Glomerular endothelial cell (primary cell): ENCODE measurements at regions not wholly inside any gene's neighbourhood (a gene's known extent, or its start where the extent isn't known, plus 50 kb on each side); places are given as distances from the start of the nearest gene placed in this dataset.

Source experiments
- DNase-seq: peaks from one replicate; pipeline ENCODE4 v3.0.0-alpha.2; 2011; ENCODE audit warnings: low read depth, low spot score; ENCODE audit errors: extremely low read depth

DNA sequence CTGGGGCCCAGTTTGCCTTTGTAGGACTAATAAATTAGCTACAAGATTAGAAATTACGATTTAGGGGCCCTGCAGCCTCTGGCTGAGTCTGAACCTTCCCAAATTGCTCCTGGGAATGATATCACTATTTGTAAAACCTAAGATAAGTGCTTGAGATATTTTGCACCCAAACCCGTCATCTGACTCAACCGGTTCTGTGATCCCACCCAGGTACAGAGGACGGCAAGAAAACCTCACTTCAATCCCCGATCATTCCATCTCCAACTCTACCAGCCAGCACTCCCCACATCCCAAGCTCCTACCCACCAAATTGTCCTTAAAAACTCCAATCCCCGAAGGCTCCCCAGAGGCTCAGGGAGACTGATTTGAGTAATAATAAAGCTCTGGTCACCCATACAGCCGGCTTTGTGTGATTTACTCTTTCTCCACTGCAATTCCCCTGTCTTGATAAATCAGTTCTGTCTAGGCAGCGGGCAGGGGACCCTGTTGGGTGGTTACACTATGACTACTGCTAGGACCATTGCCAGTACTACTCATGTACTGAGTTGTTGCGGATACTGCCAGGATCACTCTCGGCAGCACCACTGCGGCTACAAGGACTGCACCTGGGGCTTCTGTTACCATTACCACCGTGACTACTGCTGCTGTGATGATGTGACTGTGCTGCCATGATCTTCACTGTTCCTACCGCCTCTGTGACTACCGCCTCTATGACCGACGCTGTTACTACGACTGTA is 73.1 kb downstream of the IRF8 start:
- DNase-seq: no peak

DNA sequence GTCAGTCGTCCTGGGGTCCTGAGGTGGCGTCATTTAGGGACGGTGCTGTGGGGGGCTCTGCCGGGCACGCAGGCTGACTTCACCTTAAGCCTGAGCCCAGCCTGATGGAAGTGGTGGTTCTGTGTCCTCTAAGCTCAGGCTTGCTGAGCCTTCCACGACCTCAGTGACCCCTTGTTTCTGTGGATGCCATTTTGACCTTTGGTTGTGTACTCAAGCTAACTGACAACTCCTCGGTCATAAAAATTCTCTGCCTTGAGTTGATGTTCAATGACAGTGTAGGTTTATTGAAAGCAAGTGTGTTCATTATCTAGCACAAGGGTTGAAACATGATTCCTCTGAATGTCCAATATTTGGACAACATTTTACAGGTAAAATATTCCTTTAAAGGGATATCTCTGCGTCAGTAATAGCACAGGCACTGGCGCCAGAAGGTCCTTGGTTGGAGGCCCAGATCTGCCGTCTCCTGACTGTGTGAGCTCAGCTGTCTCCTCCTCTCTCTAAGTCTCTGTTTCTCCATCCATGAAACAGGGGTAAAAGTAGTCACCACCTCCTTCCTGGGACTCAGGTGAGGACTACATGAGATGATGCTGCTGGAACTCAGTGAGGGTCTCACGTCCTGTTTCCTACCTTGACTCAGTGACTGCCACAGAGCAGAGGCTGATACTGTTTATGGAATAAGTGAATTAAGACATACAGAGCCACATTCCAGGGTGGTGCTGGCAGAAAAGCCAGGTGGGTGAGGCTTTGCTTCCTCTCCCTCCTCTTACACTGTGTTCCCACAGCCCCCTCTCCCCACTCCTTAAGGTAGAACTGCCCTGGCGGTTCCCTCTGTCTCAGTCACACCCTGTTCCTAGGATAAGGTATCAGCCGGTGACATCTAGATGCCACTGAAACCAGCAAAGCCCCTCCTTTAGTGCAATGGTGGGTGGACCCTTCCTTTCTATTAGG is 75.7 kb downstream of the IRF8 start:
- no peak for DNase-seq

DNA sequence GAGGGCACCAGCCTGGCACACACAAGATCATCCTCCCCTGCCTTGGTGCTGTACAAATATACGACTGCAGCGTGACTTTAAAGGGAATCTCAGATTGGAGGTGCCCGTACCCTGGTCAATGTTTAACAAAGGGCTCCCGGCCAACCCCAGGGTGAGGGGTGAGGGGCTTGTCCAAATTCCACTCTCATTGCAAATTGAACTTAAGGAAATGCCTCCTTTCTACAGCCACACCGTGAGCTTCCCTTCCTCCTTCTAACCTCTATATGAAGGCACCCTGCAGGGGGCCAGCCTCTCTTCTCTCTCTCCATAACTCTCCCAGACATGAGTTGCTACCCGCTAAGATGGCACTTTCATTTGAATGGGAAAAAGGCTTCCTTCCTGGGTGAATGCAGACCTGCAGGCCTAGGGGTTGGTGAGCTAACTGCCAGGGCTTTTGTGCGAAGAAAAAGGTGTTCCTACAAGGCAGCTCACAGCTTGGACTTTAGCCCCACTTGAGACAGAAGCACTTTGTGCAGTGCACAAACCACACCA is 76.6 kb downstream of the IRF8 start:
- no peak for DNase-seq

DNA sequence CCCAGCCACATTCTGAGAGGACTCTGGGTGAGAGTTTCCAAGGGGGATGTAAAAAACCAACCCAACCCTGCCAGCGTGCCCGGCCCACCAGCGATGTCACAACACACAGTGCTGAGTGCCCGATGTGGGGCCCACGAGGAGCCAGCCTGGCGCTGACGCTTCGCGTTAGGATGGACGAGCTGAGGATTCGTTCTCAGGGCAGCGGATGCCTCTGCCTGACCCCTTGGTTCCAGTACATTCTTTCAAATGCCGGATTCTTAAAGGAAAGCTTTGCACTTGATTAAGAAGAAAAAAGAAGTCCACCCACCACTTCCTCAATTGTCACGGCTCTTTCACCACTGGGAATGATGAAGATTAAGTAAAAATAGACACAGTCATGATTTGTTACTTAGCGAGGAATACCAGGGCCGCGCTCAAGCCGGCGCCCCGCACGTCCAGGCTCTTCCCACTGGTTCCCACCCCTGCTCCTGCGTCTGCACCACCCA is 79.4 kb downstream of the IRF8 start:
- no peak for DNase-seq

DNA sequence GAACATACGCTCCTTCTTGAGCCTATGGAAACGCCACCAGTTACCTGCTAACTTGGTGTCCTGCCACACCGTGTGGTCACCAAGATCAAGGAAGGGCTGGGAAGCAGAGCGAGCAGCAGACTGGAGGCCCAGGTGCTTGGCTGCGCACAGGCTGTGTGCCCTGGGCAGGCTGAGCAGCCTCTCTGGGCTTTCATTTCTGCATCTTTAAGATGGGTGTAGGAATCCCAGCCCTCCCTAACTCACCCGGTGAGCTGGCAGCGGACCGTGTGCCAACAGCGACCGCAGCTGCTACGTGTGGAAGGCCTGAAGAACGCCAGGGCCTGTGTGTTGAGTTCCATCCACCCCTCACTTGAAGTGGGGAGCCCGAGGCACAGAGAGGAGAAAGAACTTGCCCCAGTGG is 80.0 kb downstream of the IRF8 start:
- DNase-seq: no peak

DNA sequence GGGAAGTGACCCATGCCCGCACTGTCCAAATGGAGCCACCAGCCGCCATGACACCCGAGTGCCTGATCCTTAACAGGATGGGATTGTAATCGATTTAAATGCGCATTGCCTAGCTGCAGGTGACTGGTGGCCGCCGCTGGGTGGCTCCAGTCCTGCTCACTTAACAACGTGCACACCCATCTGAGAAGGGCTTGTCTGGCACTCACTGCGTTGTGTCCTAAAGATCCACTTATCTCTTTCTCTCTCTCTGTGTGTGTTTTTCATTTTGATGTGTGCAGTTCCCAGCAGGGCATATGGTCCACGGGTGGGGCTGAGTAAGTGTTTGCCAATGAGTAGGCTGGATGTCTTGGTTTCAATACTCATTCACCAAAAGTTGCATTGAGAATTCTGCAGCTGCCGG is 80.6 kb downstream of the IRF8 start:
- DNase-seq: no peak

DNA sequence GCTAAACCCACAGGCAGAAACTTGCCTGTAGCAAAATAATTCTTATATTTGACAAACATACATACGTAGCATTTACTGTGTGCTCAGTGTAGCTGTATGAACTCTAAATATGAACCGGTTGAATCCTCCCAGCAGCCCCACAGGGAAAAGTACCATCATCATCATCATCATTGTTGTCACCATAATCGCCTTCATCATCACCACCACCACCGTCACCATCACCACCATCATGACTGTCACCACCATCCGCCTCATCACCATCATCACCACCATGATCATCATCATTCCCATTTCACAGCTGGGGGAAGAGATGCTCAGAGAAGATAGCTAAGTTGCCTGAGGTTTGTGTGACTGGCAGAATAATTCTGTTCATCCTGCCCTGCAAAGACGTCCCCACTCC is 81.7 kb downstream of the IRF8 start:
- DNase-seq: no peak

DNA sequence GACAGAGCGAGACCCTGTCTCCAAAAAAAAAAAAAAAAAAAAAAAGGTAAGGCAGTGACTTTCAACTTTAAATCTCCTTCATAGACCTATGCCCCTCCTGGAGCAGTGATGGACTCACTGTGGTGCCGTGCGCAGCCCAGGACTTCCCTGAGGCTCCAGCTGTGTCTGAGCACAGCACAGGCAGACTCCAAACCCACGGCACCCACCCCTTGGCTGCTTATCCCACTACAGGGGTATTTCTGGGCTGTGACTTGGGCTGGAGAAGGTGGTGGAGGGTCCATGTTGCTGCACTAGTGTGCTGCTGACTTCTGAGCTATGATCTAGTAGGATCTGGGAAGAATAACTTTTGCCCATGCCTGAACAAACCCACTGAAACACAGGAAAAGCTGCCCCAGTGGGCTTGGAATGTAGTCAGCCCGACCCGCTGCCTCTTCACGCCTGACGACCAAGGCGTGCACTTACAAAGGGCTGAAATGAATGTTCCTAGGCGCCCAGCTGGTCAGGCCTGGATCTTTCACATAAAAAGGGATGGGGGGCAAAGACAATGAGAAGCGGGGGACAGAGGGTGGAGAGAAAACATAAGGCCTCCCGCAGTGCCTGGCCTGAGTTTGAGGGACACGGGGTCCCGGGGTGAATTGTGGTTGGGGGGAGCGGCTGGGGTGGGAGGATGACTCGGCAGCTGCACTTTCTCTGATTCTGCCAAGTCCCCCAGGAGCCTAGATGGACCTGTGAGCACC is 83.0 kb downstream of the IRF8 start:
- no peak for DNase-seq

DNA sequence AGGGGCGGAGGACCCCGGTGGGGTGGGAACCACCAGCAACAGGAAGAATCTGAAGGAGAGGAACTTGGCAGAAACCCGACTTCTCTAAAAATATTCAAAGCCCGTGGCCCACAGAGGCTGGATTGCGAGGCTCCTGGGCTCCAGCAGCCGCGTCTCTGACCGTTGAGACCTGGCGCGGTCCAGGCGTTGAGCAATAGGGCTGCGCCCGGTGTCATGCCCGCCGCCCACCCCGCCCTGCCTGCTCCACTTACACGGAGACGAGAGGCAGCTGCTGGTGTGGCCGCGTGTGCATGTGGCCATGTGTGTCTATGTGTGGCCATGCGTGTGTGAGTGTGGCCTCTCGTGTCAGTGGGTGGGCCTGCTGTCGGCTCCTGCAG is 83.6 kb downstream of the IRF8 start:
- DNase-seq: no peak

DNA sequence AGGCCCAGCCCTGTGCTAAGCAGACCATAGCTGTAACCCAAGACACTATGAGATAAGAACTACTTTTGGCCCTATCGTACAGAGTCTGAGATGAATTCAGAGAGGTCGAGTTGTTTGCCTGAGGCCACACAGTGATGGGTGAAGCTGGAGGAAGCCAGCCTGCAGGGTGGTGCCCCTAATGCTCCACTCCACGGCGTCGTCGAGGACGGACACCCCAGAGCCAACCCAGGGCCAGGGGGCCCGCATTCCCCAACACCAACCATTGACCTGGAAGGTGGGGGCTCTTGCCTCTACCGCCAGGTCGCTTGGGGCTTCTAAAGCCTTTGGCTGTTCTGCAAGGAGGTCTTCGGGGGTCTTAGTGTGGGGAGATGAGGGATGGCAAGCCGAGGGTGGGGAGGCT is 84.1 kb downstream of the IRF8 start:
- DNase-seq: no peak

DNA sequence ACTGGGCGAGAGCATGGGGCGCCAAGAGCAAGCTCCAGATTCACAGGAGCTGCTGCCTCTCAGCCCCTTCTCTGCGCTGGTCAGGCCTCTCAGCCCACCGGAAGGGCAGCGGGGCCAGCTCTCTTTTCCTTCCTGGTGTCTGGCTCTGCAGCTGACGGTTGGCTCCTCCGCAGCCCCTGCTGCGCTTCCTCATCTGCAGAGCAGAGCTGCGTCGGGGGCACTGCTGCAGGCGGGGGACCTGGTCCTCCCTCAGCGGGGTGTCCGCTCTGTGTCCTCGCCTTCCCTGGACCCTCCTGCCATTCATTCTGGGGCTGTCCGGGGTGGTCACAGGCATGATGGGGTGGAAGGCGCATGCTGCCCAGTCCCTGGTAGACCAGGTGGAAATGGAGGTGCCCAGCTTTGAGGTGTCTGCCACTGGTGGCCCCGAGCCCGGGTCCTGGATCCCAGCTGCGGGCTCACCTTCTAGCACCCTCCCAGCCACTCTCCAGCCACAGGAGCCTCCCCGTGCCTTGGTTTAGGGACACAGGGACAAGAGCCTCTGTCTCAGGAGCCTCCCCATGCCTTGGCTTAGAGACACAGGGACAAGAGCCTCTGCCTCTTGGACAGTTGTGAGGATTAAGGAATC is 84.8 kb downstream of the IRF8 start:
- DNase-seq: no peak

DNA sequence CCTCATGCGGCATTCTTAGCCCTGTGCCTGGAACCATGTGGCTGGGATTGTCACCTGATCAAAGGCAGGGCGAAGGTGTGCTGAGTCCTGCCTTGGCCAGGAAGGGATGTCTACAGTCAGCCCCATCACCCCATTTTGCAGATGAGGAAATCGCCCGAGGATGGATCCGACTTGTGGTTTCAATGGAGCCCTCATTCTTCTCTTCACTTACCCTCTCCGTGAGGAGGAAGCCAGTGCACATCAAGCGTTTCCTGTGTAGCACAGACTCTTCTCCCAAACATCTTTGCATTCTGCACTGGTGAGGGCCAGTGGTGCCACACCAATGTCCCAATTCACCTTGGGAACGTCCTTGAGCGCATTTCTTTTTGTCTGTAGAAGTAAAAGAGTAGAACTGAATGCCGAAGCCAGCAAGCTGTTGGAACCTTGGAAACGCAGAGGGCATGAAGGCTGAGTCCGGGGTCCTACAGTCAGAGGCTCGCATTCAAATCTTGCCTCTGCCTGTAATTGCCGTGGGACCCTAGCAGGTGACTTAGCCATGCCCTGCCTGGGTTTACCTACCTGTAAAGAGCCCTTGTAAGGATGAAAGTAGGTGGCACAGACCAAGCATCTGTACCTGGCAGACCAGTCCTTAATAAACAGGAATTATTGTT is 85.4 kb downstream of the IRF8 start:
- no peak for DNase-seq

DNA sequence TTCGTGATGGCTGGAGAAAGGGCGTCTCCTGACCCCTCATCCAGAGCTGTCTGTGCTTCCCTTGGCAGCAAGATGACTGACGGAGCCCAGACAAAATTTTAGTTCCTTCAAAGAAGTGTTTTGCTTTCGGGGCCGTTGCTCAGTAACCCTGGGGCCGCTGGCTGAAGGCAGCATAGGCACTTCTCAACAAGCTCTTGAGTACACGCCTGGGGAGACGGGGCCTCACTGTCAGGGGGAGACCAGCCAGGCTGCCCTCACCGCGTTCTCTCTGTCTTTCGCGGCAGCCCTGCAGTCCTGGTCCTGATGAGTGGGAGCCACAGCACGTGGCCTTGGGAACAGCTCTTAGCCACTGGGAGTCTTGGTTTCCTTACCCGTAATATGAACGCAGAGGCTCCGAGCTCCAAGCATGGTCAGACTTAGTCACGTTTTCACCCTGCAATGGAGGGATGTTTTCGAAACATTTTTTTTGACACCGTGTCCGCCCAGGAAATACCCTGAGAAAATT is 86.0 kb downstream of the IRF8 start:
- no peak for DNase-seq

DNA sequence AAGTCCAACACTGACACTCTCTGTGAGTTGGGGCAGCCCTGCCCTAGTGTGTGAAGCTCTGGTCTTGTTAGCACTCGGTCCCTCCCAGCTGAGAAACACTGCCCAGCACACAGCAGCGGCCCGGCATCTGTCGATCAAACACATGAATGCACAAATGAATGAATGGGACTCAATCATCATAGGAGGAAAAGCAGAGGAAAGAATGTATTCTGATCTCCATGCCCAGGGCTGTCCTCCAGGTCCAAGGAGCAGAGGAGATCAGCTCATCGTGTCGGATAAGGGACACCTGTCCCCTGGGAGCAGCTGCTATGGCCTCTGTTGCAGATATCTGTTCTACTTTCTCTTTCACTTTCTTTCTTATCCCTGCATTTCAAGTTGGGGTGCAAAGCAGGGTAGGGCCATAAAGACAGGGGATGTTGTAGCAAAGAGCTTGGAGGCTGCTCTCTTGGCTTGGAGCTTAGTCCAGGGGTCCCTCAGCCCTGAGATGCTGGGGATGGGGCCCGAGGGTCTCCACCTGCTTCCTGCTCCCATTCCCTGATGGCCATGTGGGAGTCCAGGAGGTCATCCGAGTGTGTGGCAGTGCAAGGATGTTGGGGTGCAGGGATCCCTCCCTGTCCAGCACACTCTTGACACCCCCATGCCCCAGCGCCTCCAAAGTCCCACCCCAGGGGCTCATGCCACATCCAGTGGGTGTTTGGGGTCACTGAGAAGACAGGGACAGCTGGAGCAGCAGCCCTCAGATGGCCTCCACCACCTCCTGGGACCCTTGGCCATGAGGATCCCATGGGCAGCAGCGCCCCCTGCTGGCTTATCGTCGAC is 88.2 kb downstream of the IRF8 start:
- DNase-seq: no peak

DNA sequence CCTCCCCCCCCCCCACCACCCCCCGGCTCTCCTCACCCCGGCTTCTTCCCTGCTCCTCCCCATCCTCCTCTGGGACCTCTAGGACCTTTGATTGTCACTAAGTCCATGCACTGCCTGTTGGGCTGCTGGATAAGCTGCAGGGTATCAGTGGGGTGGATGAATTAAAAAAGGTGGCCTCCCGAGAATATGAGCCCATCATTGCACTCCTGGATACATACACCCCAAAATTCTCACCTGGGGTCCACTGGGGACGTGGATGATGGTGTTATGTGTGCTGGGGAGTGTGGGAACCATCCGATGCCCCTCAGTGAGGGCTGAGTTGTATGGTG is 88.8 kb downstream of the IRF8 start:
- no peak for DNase-seq

DNA sequence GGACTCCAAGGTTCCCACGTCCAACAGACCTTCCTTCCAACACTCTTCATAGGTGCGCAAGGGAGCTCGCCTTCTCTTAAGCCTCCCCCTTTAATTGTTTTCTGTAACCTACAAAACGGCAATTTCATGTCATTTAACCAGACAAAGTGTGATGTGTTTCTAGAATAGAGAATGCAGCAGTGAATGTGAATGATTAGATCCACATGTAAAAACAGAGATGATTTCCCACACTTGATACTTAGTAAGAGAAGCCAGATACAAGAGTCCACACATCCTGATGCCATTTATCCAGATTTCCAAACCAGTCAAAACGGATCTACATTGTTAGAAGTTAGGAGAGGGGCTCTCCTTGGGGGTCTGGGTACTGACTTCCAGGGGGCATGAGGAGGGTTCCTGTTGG is 89.3 kb downstream of the IRF8 start:
- no peak for DNase-seq

DNA sequence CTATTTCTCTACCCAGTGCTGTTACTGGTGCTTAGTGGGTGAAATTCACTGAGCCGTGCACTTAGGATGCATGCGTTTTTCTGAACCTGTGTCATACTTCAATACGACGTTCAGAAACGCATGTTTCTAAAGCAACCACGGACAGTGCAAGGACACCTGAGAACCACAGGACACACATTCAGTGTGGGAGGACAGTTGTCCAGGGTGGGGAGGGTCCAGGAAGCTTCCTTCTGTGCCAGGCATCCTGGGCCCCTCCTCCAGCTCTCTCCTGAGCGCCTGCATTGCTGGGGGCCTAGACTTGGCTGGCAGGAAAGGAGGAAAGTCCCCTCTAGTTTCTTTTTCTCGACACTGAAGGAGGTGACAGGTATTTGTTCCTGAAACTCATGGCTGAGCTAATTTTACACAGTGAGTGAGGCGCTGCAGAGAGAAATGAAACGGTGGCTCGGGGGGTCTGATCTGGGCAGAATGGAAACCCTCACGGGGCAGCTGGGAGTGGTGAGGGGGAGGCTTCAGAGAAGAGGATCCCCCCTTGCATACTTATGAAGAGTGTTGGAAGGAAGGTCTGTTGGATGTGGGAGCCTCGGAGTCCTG is 89.9 kb downstream of the IRF8 start:
- DNase-seq: no peak

DNA sequence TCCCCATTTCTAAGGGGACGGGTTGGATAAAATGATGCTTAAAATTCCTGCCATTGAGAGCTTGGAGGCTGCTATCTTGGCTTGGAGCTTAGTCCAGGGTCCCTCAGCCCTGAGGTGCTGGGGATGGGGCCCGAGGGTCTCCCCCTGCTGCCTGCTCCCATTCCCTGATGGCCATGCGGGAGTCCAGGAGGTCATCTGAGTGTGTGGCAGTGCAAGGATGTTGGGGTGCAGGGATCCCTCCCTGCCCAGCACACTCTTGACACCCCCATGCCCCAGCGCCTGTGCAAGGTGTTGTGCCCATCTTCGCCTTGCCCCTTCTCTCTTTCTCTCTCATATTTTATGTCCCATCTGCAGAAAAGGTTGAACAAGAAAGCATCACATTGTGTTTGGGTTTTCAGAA is 90.4 kb downstream of the IRF8 start:
- DNase-seq: no peak
